Mesothelial cell of epicardium (in vitro differentiated cells): ENCODE measurements at regions not wholly inside any gene's neighbourhood (a gene's known extent, or its start where the extent isn't known, plus 50 kb on each side); places are given as distances from the start of the nearest gene placed in this dataset.

ENCODE experiments used
- DNase-seq, 2 experiments: peaks; one replicate each; pipeline ENCODE4 v3.0.0; 2021; ENCODE audit warnings: low spot score in 2 of 2; ENCODE audit not compliant: unreplicated experiment in 2 of 2
- H3K27ac Mint-ChIP-seq: 2 replicates; pipeline ENCODE4 v1.8.0; 2021; ENCODE audit warnings: mixed read lengths
- H3K27me3 Mint-ChIP-seq: 2 replicates; pipeline ENCODE4 v1.8.0; 2021; ENCODE audit warnings: low read depth, mixed read lengths
- H3K36me3 Mint-ChIP-seq: 2 replicates; pipeline ENCODE4 v1.8.0; 2021; ENCODE audit warnings: mixed read lengths
- H3K4me1 Mint-ChIP-seq: 2 replicates; pipeline ENCODE4 v1.8.0; 2021; ENCODE audit warnings: mixed read lengths
- H3K4me3 Mint-ChIP-seq: 2 replicates; pipeline ENCODE4 v1.8.0; 2021; ENCODE audit warnings: mild to moderate bottlenecking, moderate library complexity, mixed read lengths
- H3K9me3 Mint-ChIP-seq: 2 replicates; pipeline ENCODE4 v1.8.0; 2021; ENCODE audit warnings: mixed read lengths
- CTCF ChIP-seq: fragments of 200-600 bp; sonication (generic); IDR thresholded peaks from one replicate; pipeline ENCODE4 v1.5.0; 2021; ENCODE audit warnings: antibody characterized with exemption; ENCODE audit not compliant: unreplicated experiment

GRCh38 chr1:96185181-96185580, 536.4 kb upstream of the PTBP2 start:
- TF ChIP-seq CTCF: no peak
- no peak overlapping the region for H3K27ac Mint-ChIP-seq
- H3K4me3 Mint-ChIP-seq: no peak overlapping the region
- H3K36me3 Mint-ChIP-seq: no peaks in the 10 kb centered on the region
- H3K27me3 Mint-ChIP-seq: no peaks in the 10 kb centered on the region
- H3K9me3 Mint-ChIP-seq: peaks cover 4% of the 10 kb centered on the region
- peaks cover 2% of the 10 kb centered on the region for H3K4me1 Mint-ChIP-seq
- DNase-seq: no peak

- H3K27ac Mint-ChIP-seq: no peak overlapping the region
- H3K36me3 Mint-ChIP-seq: peaks cover 7% of the 10 kb centered on the region
- H3K4me1 Mint-ChIP-seq: peaks cover 2% of the 10 kb centered on the region
- no peak overlapping the region for H3K4me3 Mint-ChIP-seq
- DNase-seq: no peak
- H3K9me3 Mint-ChIP-seq: peaks cover 21% of the 10 kb centered on the region
- no peaks in the 10 kb centered on the region for H3K27me3 Mint-ChIP-seq
- no peak for TF ChIP-seq CTCF
Measured at GRCh38 chr1:96187020-96187419, 534.6 kb upstream of the PTBP2 start.

GRCh38 chr1:96191165-96191564, 530.4 kb upstream of the PTBP2 start:
- no peak for DNase-seq
- TF ChIP-seq CTCF: no peak
- H3K4me1 Mint-ChIP-seq: peaks cover 2% of the 10 kb centered on the region
- H3K27me3 Mint-ChIP-seq: no peaks in the 10 kb centered on the region
- no peak overlapping the region for H3K4me3 Mint-ChIP-seq
- H3K9me3 Mint-ChIP-seq: peaks cover 34% of the 10 kb centered on the region
- peaks cover 8% of the 10 kb centered on the region for H3K36me3 Mint-ChIP-seq
- H3K27ac Mint-ChIP-seq: no peak overlapping the region

GRCh38 chr1:96206451-96206850, 515.1 kb upstream of the PTBP2 start:
- Mint-ChIP-seq H3K36me3 (no peaks in the 10 kb centered on the region), H3K4me3 (no peak overlapping the region)

GRCh38 chr1:96207936-96208335, 513.6 kb upstream of the PTBP2 start:
- H3K4me3 Mint-ChIP-seq: no peak overlapping the region
- H3K36me3 Mint-ChIP-seq: no peaks in the 10 kb centered on the region
- no peak for TF ChIP-seq CTCF
- H3K27ac Mint-ChIP-seq: no peak overlapping the region
- no peaks in the 10 kb centered on the region for H3K9me3 Mint-ChIP-seq
- H3K27me3 Mint-ChIP-seq: no peaks in the 10 kb centered on the region
- H3K4me1 Mint-ChIP-seq: peaks cover 3% of the 10 kb centered on the region
- no peak for DNase-seq

More at GRCh38 chr1:96206451-96206850, 515.1 kb upstream of the PTBP2 start:
- DNase-seq: no peak
- Mint-ChIP-seq H3K27me3 (no peaks in the 10 kb centered on the region), H3K27ac (no peak overlapping the region), H3K9me3 (peaks cover 3% of the 10 kb centered on the region), H3K4me1 (peaks cover 3% of the 10 kb centered on the region)
- no peak for TF ChIP-seq CTCF

- no peaks in the 10 kb centered on the region for H3K27me3 Mint-ChIP-seq
- no peak overlapping the region for H3K4me3 Mint-ChIP-seq
- H3K36me3 Mint-ChIP-seq: no peaks in the 10 kb centered on the region
- H3K9me3 Mint-ChIP-seq: no peaks in the 10 kb centered on the region
- peaks cover 3% of the 10 kb centered on the region for H3K4me1 Mint-ChIP-seq
- DNase-seq: no peak
- no peak for TF ChIP-seq CTCF
- H3K27ac Mint-ChIP-seq: no peak overlapping the region
Measured at GRCh38 chr1:96208428-96208827, 513.2 kb upstream of the PTBP2 start.
